ENCODE measurements at regions not wholly inside any gene's neighbourhood (a gene's known extent, or its start where the extent isn't known, plus 50 kb on each side); places are given as distances from the start of the nearest gene placed in this dataset.

- no peak overlapping the region for H3K27ac ChIP-seq (replicated peaks)
- no peak overlapping the region for H3K4me3 ChIP-seq (replicated peaks; ENCODE audit: insufficient read depth, low read length)
- H3K27me3 ChIP-seq (ENCODE audit: insufficient read depth, poor library complexity, severe bottlenecking): no peaks in the 10 kb centered on the region
- DNase-seq (ENCODE audit: low read depth in 1 of 2, low spot score in 1 of 2): no peak
- TF ChIP-seq CTCF (IDR thresholded peaks at IDR 0.05; ENCODE audit: insufficient read depth, low read length): no peak
- no peak for TF ChIP-seq POLR2AphosphoS5 (IDR thresholded peaks at IDR 0.05; ENCODE audit: low read depth)
- no peak for TF ChIP-seq REST (IDR thresholded peaks at IDR 0.05; ENCODE audit: insufficient replicate concordance, low read depth)
- TF ChIP-seq GABPA (IDR thresholded peaks at IDR 0.05; ENCODE audit: low read depth): no peak
- no peak for TF ChIP-seq SPI1 (IDR thresholded peaks at IDR 0.05; ENCODE audit: borderline replicate concordance, low read depth)
Observed at GRCh38 chr1:80250573-80251168, 1244.1 kb upstream of the ADGRL4 start.

DNA sequence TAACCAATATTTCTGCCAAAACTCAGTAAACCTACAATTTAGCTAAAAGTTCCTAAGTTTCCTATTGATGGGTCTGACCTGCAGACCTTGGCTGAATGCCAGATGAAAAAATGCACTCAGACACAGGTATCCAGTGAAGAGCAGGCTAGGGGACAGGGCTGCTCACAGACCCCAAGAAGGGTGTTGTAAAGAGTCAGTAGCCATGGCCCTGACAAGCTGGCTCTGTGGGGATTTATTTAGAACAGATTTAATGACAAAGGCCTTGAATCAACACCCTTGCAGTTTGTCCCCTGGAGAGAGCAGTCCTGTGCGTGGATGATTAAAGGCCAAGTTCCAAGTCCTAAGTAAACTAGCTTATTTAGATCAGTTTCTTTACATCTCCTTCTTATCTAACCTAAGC, 1243.2 kb upstream of the ADGRL4 start:
- no peak overlapping the region for H3K4me3 ChIP-seq (replicated peaks; ENCODE audit: insufficient read depth, low read length)
- no peak for DNase-seq (ENCODE audit: low read depth in 1 of 2, low spot score in 1 of 2)
- TF ChIP-seq POLR2AphosphoS5 (IDR thresholded peaks at IDR 0.05; ENCODE audit: low read depth) (no peak), REST (IDR thresholded peaks at IDR 0.05; ENCODE audit: insufficient replicate concordance, low read depth) (no peak)
- no peak overlapping the region for H3K27ac ChIP-seq (replicated peaks)
- no peaks in the 10 kb centered on the region for H3K27me3 ChIP-seq (ENCODE audit: insufficient read depth, poor library complexity, severe bottlenecking)

DNA sequence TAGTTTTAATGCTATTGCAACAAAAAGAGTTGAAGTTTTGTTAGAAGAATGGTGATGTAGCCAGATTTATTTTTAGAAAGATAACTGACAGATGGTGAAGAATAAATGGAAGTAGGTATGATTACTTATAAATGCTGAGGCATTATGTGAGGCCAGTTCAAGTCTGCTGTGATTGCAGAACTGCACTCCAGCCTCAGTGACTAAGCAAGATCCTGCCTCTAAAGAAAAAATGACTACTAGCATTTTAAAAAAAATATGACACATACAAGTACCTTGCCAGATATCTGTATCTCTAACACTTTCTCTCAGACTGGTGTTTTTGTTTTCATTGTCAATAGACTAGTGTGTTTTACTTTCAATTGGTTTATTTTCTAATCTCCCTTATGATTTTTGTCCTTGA, 1242.4 kb upstream of the ADGRL4 start:
- Histone ChIP-seq H3K27ac (replicated peaks) (no peak overlapping the region), H3K4me3 (replicated peaks; ENCODE audit: insufficient read depth, low read length) (no peak overlapping the region), H3K27me3 (ENCODE audit: insufficient read depth, poor library complexity, severe bottlenecking) (no peaks in the 10 kb centered on the region)
- TF ChIP-seq REST (IDR thresholded peaks at IDR 0.05; ENCODE audit: insufficient replicate concordance, low read depth): no peak
- TF ChIP-seq GABPA (IDR thresholded peaks at IDR 0.05; ENCODE audit: low read depth): no peak
- TF ChIP-seq POLR2AphosphoS5 (IDR thresholded peaks at IDR 0.05; ENCODE audit: low read depth): no peak
- no peak for TF ChIP-seq CTCF (IDR thresholded peaks at IDR 0.05; ENCODE audit: insufficient read depth, low read length)
- no peak for TF ChIP-seq SPI1 (IDR thresholded peaks at IDR 0.05; ENCODE audit: borderline replicate concordance, low read depth)
- DNase-seq (ENCODE audit: low read depth in 1 of 2, low spot score in 1 of 2): no peak
